ENCODE measurements at regions not wholly inside any gene's neighbourhood (a gene's known extent, or its start where the extent isn't known, plus 50 kb on each side); places are given as distances from the start of the nearest gene placed in this dataset.
A peak's percentile ranks its signal among the peaks of the same experiment; 100 is the strongest.
"Not testable (repeated sequence)": the region's sequence is repeated elsewhere in the genome, so short reads cannot be mapped to it uniquely, and the experiment has no call there.

DNA sequence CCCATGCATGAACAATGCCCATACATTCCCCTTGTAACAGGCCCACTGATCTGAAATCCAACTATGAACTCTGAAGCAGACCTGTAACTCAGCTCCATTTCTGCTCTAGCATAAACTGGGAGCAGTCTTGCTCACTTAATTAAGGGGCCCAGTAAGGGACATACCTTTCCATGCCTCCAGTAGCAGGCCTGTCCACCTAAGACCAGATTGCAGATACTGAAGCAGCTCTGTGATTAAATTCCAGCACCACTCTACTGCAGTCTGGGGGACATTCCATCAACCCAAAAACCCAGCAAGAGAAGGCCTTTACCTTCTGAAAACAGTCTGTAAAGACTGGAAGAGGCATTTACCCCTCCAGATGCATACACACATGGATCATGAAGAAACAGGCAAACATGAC is 162.0 kb upstream of the NEIL3 start:
- no peak for DNase-seq
- H3K36me3 ChIP-seq, result no peaks in the 10 kb centered on the region

DNA sequence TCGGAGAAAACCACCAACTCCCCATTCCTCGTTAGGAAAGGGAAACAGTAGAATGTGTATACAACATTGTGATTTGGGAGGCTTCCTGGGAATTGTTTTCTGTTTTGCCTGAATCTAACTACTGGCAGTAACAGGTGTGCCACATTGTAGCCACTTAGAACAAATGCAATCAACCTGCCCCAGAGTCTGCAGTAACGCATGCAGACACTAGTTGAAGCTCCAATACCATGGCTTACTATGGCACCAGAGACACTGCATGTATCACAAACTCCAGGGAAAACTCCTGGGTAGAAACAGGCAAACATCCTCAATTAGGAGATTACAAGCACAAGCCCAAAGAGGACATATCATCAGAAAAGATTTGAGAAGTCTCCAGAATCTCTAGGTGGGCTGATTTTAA is 154.2 kb upstream of the NEIL3 start:
- H3K9me3 ChIP-seq, result peaks cover 6% of the 10 kb centered on the region; the same call in 1 of the 2 replicates
- no peak overlapping the region for H3K4me3 ChIP-seq
- no peaks in the 10 kb centered on the region for H3K36me3 ChIP-seq
- H3K27me3 ChIP-seq, result no peaks in the 10 kb centered on the region
- DNase-seq, result no peak

More for the DNA sequence above, 162.0 kb upstream of the NEIL3 start:
- Histone ChIP-seq H3K4me3 (no peak overlapping the region), H3K9me3 (peaks cover 6% of the 10 kb centered on the region), H3K27me3 (no peaks in the 10 kb centered on the region)

DNA sequence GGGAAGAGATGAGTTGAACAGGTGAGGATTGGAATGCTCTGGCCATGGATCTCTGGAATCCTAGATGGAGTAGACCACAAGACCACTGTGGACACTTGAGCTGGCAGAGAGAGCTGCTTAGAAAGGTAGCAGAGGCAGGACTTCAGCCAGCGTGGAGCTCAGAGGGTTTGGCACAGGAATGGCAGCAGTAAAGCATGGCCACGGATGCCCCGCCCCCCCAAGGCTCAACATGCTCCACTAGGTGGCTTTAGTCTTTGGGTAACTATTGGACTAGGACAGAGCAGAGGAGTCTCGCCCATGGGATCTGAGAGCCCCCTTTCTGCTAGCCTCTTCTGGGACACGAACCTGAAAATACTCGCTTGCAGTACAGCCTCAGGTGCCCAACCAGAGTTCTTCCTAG is 150.1 kb upstream of the NEIL3 start:
- no peaks in the 10 kb centered on the region for H3K27me3 ChIP-seq
- no peak overlapping the region for H3K4me3 ChIP-seq
- no peaks in the 10 kb centered on the region for H3K9me3 ChIP-seq
- DNase-seq, result no peak
- no peaks in the 10 kb centered on the region for H3K36me3 ChIP-seq

DNA sequence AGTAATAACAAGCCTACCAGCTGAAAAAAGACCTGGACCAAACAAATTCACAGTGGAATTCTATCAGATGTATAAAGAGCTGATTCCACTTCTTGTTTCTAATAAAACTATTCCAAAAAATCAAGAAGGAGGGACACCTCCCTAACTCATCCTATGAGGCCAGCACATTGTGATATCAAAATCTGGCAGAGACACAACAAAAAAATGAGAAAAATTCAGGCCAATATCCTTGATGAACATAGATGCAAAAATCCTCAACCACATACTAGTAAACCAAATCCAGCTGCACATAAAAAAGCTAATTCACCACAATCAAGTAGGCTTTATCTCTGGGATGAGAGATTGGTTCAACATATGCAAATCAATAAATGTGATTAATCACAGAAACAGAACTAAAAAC is 147.9 kb upstream of the NEIL3 start:
- no peak overlapping the region for H3K4me3 ChIP-seq
- DNase-seq, result no peak
- no peaks in the 10 kb centered on the region for H3K36me3 ChIP-seq
- no peaks in the 10 kb centered on the region for H3K27me3 ChIP-seq
- no peaks in the 10 kb centered on the region for H3K9me3 ChIP-seq

DNA sequence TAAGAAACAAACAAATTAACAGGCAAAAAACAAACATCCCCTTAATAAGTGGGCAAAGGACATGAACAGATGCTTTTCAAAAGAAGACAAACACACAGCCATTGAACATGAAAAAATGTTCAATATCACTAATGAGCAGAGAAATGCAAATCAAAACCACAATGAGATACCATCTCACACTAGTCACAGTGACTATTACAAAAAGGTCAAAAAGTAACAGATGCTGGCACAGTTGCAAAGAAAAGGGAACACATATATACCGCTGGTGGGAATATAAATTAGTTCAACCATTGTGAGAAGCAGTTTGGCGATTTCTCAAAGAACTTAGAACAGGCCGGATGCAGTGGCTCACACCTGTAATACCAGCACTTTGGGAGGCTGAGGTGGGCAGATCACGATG is 146.1 kb upstream of the NEIL3 start:
- Histone ChIP-seq H3K36me3 (no peaks in the 10 kb centered on the region), H3K27me3 (no peaks in the 10 kb centered on the region), H3K4me3 (no peak overlapping the region), H3K9me3 (no peaks in the 10 kb centered on the region; the same call in 1 of the 2 replicates)
- no peak for DNase-seq

DNA sequence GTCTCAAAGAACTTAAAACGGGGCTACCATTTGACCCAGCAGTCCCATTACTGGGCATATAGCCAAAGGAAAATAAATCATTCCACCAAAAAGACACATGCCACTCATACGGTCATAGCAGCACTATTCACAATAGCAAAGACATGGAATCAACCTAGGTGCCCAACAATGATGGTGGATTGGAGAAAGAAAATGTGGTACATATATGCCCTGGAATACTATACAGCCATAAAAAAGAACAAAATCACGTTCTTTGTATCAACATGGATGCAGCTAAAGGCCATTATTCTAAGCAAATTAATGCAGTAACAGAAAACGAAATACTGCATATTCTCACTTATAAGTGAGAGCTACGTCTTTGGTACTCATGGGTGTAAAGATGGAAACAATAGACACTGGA is 138.1 kb upstream of the NEIL3 start:
- H3K4me3 ChIP-seq, result no peak overlapping the region
- no peak for DNase-seq
- no peaks in the 10 kb centered on the region for H3K27me3 ChIP-seq
- H3K36me3 ChIP-seq, result peaks cover 2% of the 10 kb centered on the region; the same call in 1 of the 2 replicates
- H3K9me3 ChIP-seq, result peaks cover 18% of the 10 kb centered on the region

DNA sequence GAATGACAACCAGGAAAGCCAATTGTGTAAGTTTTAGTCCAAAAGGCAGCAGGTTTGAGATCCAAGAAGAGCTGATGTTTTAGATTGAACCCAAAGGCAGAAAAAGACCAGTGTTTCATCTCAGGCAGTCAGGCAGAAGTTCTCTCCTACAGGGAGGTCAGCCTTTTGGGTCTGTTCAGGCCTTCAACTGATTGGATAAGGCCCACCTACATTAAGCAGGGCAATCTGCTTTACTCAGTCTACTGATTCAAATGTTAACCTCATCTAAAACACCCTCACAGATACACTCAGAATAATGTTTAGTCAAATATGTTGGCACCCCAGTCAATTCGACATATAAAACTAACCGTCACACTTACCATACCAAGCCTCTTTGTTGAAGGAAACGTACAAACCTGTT is 134.2 kb upstream of the NEIL3 start:
- Histone ChIP-seq H3K9me3 (peaks cover 15% of the 10 kb centered on the region), H3K4me3 (no peak overlapping the region), H3K27me3 (no peaks in the 10 kb centered on the region), H3K36me3 (peaks cover 2% of the 10 kb centered on the region; the same call in 1 of the 2 replicates)
- no peak for DNase-seq

DNA sequence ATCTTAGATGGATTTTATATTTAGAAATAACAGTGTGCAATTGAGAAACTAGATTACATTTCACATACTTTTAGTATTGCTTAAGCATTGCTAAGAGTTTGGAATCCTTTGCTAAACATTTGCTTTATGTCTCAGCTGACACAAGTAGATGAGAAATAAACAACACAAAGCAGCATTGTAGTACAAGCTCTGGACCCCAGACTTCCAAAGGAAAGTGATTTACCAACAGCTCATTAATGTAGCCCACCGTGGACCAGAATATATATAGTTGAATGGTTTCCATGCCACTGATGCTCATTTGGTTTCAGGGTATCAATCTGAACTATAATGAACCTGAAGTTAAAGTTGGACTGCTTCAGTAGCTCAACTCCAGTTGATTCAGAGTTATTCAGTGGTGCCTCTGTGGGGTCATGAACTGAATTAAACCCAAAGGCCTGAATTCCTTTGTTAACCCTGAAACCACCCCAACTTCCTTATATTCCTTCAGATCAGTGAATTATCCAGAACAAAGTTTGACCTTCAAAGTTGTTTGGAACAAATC is 132.1 kb upstream of the NEIL3 start:
- Histone ChIP-seq H3K9me3 (peaks cover 12% of the 10 kb centered on the region), H3K4me3 (no peak overlapping the region), H3K36me3 (peaks cover 2% of the 10 kb centered on the region; the same call in 1 of the 2 replicates), H3K27me3 (no peaks in the 10 kb centered on the region)
- peak; percentile 34 for DNase-seq

DNA sequence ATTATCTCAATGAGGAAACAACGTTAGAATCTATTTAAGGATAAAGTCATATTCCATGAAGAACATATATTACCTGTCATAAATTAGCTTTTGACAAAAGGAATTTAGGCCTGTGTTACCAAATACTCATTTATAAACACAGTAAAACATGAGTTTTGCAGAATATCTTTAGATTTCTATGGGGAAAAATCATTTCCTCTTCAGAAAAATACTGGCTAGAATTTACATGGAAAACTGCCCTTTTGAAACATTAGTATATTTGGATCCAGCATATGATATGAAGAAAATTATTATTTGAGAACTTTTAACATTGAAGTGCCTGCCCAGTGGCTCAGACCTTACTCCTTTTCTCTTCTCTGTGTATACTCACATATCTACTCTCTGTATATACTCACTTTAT is 131.4 kb upstream of the NEIL3 start:
- Histone ChIP-seq H3K4me3 (no peak overlapping the region), H3K36me3 (peaks cover 2% of the 10 kb centered on the region; the same call in 1 of the 2 replicates), H3K27me3 (no peaks in the 10 kb centered on the region), H3K9me3 (peaks cover 12% of the 10 kb centered on the region)
- no peak for DNase-seq

DNA sequence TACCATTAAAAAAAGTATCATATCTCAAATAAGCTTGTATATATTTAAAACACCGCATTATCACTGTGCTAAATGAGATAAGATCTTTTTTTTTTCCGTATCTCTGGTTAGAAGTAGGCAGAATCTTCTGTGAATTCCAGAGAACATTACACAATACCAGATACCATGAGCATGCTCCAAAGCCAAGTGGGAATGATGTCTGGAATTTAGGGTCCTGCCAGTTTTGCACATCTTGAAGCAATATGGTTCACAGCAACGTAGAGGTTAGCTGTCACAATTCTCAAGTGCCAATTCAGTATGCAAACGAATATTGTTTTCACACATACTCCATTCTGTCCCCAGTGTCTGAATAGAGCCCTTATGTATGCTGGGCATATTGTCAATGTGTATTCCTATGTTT is 127.5 kb upstream of the NEIL3 start:
- Histone ChIP-seq H3K9me3 (no peaks in the 10 kb centered on the region), H3K27me3 (no peaks in the 10 kb centered on the region), H3K4me3 (no peak overlapping the region), H3K36me3 (no peaks in the 10 kb centered on the region)
- no peak for DNase-seq

DNA sequence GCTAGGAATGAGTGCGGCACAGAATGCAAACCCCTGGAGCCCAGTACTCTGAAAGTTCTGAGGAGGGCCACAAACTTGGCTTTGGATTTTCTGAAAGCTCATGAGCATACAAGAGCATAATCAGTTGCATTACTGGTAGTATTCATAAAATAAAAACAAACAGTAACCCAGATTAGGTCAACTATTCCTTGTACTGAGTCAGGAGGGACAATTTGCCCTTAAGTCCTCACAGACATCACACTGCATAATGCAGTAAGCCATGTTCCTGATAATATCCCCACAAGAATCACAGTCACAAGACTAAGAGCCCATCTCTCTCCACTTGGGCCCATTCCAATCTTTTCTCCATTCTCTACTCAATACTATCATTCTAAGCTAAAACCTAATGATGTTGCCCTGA is 126.9 kb upstream of the NEIL3 start:
- no peaks in the 10 kb centered on the region for H3K36me3 ChIP-seq
- DNase-seq, result no peak
- no peaks in the 10 kb centered on the region for H3K9me3 ChIP-seq
- H3K4me3 ChIP-seq, result no peak overlapping the region
- no peaks in the 10 kb centered on the region for H3K27me3 ChIP-seq

DNA sequence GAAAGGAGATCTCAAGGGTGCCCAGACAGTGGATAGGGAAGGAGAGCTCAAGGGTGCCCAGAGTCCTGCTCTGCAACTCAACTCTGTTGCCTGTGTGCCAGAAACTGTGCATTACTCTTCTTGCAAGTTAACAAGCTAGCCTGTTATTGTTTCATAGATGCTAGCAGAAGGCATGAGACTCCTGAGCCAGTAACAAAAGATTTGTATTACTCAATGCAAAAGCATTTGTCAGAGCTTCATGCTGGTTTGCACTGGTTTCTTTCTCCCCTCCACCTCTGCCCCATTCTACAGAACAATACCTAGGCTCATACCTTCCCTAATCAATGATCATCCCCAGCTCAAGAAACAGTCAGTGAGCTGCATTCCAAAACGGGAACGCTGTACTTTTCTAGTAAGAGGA is 124.5 kb upstream of the NEIL3 start:
- no peak for DNase-seq
- Histone ChIP-seq H3K27me3 (no peaks in the 10 kb centered on the region), H3K4me3 (no peak overlapping the region), H3K36me3 (no peaks in the 10 kb centered on the region), H3K9me3 (no peaks in the 10 kb centered on the region)

DNA sequence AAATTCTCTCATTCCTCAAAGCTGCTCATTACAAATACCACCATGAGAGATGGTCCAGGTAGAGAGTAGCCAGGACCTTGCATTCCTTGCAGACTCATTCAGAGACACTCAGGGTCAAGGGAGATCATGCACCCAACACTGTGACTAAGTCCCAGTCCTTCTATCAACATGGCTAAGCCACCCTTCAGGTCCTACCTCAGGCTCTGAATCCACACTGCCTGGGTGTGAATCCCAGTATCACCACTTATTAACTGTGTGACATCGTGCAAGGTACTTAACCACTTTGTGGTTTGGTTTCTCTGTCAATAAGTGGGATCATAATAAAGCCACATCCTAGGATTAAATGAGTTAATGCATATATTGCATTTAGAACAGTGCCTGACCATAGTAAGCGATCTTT is 124.1 kb upstream of the NEIL3 start:
- no peak overlapping the region for H3K4me3 ChIP-seq
- no peaks in the 10 kb centered on the region for H3K9me3 ChIP-seq
- DNase-seq, result no peak

DNA sequence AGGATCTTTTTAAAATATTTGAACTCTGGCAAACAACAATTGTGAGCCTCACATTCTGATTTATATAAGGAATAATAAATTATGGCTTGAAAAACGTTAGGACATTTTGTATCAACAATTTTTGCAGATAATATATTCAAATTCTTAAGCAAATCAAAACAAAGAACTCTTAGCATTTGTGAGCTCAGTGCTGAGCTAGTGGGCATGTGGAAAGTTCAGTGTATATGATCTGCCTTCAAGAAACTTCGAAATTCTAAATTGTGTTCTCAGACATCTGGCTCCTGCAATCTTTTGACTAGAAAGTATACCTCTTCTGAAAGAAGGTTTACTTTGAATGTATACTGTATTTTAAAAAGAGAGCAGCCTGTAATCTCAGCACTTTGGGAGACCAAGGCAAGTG is 122.3 kb upstream of the NEIL3 start:
- DNase-seq, result no peak

More for the DNA sequence above, 124.1 kb upstream of the NEIL3 start:
- no peaks in the 10 kb centered on the region for H3K36me3 ChIP-seq
- no peaks in the 10 kb centered on the region for H3K27me3 ChIP-seq

DNA sequence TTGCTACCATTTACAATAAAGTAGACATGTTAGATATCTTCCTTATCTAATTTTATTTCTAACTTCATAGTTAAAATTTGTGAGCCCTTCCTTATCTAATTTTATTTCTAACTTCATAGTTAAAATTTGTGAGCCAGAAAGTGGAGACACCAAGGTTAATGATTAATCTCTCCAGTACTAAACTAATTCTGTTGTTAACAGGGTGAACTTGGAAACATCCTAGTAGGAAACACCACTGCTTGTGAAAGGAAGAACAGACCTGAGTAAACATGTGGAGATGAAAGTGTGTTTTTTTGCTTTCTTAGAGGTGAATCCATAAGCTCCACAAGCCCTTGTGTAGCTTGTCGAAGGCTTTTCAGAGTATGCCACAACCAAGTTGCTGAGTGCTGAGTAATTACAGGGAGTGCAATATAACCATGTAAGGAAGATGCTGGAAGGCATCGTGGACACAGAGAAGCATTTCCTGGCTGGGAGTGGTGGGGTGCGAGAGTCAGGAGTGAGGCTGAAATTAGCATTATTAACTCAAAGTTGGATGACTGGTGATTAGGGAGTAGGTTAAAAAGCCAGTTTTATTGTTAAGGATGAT is 118.6 kb upstream of the NEIL3 start:
- Histone ChIP-seq H3K27me3 (no peaks in the 10 kb centered on the region), H3K4me3 (no peak overlapping the region), H3K9me3 (peaks cover 15% of the 10 kb centered on the region), H3K36me3 (no peaks in the 10 kb centered on the region)
- DNase-seq, result no peak

More for the DNA sequence above, 122.3 kb upstream of the NEIL3 start:
- H3K27me3 ChIP-seq, result no peaks in the 10 kb centered on the region
- H3K9me3 ChIP-seq, result no peaks in the 10 kb centered on the region
- no peaks in the 10 kb centered on the region for H3K36me3 ChIP-seq
- H3K4me3 ChIP-seq, result no peak overlapping the region

DNA sequence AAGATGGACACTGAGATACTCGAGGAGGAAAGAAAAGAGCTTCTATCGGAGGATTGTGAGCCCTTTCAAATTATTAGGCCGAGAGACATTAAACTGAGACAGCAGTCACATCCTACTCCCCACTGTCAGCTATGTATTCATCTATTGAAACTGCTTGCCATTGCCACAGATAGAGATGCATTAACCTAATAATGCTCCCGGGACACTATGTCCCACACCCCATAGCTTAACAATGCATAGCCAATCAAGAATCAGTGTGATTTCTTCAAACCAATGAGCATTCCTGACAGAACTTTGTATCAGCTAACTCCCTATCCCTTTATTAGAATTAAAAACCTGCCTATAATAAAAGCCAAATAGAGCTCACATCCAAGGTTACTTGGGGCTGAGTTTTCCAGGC is 118.1 kb upstream of the NEIL3 start:
- Histone ChIP-seq H3K4me3 (no peak overlapping the region), H3K27me3 (no peaks in the 10 kb centered on the region), H3K9me3 (peaks cover 20% of the 10 kb centered on the region), H3K36me3 (no peaks in the 10 kb centered on the region)
- DNase-seq, result no peak

DNA sequence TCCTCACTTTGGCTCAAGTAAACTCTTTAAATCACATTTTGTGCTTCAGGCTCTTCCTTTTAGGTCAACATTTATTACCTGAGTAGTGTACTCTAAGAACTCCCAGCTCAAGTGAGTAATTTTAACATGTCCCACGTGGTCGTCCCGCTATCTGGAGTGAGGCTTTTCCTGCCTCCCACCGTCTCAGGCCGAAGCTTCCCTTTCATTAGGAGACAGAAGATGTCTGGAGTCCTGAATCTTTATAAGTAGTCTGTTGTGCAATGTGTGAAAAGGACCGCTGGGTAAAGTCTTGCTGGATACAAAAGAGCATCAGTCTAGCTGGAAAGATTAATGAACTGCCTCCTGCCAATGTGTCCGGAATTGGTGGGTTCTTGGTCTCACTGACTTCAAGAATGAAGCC is 117.7 kb upstream of the NEIL3 start:
- H3K9me3 ChIP-seq, result peaks cover 24% of the 10 kb centered on the region
- no peaks in the 10 kb centered on the region for H3K36me3 ChIP-seq
- no peak overlapping the region for H3K4me3 ChIP-seq
- no peak for DNase-seq
- no peaks in the 10 kb centered on the region for H3K27me3 ChIP-seq

DNA sequence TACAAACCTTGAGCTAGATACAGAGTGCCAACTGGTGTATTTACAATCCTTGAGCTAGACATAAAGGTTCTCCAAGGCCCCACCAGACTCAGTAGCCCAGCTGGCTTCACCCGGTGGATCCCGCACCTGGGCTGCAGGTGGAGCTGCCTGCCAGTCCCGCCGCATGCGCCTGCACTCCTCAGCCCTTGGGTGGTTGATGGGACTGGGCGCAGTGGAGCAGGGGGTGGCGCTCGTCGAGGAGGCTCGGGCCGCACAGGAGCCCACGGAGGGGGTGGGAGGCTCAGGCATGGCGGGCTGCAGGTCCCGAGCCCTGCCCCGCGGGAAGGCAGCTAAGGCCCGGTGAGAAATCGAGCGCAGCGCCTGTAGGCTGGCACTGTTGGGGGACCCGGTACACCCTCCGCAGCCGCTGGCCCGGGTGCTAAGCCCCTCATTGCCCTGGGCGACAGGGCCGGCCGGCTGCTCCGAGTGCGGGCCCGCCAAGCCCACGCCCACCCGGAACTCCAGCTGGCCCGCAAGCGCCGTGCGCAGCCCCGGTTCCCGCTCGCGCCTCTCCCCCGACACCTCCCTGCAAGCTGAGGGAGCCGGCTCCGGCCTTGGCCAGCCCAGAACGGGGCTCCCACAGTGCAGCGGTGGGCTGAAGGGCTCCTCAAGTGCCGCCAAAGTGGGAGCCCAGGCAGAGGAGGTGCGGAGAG is 116.5 kb upstream of the NEIL3 start:
- H3K27me3 ChIP-seq, H3K4me3 ChIP-seq, DNase-seq, H3K36me3 ChIP-seq: not testable (repeated sequence)
- peaks cover 35% of the 10 kb centered on the region for H3K9me3 ChIP-seq

Data from MG63 (cell line).